ENCODE measurements at regions not wholly inside any gene's neighbourhood (a gene's known extent, or its start where the extent isn't known, plus 50 kb on each side); places are given as distances from the start of the nearest gene placed in this dataset.

DNA sequence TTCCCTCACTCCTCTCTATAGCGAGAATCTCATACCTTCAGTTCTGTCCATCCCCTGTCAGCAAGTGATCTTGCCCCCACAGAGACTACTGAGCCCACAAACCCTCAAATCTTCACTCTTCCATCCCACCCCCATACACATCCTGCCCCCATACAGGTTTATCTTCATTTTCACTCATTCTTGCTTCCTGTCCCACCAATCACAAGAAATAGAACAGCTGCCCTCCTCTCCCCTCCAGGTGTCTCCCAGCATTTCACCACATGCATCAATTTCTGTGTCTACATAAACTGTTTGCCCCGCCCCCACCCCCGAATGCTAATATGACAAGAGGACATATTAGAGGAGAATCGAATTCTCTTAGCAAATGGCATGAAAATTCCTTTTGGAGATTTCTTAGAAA lies 54.9 kb upstream of the CARMIL1 start:
- DNase-seq (ENCODE audit: low read depth): no peak

DNA sequence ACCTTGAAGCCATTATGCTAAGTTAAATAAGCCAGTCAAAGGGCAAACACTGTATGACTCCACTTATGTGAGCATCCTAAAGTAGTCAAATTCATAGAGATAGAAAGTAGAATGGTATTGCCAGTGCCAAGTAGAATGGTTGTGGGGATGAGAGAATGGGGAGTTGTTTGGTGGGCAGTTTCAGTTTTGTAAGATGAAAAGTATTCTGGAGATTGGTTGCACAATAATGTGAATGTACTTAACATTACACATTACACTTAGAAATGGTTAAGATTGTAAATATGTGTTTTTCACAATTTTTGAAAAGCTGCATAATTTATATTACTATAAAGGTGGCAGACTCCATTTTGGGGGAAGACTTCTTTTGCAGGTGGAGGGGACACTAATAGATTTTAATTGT lies 51.3 kb upstream of the CARMIL1 start:
- no peak for DNase-seq (ENCODE audit: low read depth)
